ENCODE measurements at regions not wholly inside any gene's neighbourhood (a gene's known extent, or its start where the extent isn't known, plus 50 kb on each side); places are given as distances from the start of the nearest gene placed in this dataset.

DNA sequence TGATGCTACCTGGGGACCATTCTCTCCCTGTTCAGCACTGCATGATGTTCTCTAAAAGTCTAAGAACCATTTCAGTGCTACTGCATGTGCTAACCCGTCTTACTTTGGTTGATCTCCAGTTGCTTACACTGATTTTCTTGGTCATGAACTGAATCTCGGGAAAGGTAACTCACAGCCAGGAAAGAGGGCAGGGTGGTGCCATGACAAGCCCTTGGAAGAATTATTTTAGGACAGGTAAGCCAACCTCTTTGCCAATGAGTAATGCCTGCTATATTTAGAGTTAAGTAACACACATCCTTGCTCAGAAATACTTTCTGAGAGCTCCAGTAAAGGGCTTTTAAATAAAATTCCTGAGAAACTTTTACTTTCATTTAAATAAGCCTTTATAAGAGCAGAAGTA, 126.7 kb downstream of the ARL4A start:
- Mint-ChIP-seq H3K4me1 (no peaks in the 10 kb centered on the region), H3K36me3 (ENCODE audit: low read depth) (no peaks in the 10 kb centered on the region), H3K27me3 (no peaks in the 10 kb centered on the region), H3K4me3 (no peak overlapping the region), H3K9me3 (ENCODE audit: low read depth) (no peaks in the 10 kb centered on the region), H3K27ac (no peak overlapping the region)
- ChIA-PET CTCF (no interaction called here), POLR2A (no interaction called here)
- intact Hi-C loops (cut with DNase I, micrococcal nuclease): no loop called here
- DNase-seq: no peak
- ATAC-seq: no peak

DNA sequence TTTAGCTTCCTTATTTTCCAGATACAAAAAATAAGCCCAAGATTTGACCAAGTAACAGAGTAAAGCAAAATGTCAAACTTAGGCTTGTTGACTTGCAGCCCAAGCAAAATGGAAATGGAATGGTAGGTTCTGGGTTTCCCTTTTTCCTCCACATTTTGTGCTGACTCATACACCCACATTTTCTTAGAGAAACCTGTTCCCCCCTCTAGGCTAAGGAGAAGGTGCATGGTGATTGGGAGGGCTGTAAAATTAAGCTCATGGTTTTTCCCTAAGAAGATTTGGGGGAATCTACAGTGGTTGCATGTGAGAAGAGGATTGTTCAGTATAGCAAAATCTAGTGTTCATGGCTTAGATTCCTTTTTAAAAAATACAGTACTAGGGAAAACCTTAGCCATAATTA, 127.4 kb downstream of the ARL4A start:
- Mint-ChIP-seq H3K4me1 (no peaks in the 10 kb centered on the region), H3K27ac (no peak overlapping the region), H3K27me3 (no peaks in the 10 kb centered on the region), H3K36me3 (ENCODE audit: low read depth) (no peaks in the 10 kb centered on the region), H3K4me3 (no peak overlapping the region), H3K9me3 (ENCODE audit: low read depth) (no peaks in the 10 kb centered on the region)
- CTCF ChIA-PET: no interaction called here
- intact Hi-C loops (cut with DNase I, micrococcal nuclease): no loop called here
- POLR2A ChIA-PET: no interaction called here
- ATAC-seq (no peak), DNase-seq (no peak)

DNA sequence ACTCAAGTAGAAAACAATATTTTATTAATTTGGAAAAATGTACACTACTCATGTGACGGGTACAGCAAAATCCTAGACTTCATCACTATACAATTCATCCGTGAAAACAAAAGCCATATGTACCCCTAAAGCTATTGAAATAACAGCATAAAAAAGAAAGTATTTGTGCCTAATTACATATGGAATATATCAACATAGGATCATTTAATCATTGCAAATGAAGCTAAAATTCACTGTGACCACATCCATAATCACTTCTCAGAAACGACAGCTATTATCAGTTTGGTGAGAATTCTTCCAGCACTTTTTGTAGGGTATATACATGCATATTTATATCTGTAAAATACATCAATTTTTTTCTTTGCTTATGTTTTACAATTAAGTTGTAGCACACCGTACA, 128.0 kb downstream of the ARL4A start:
- Mint-ChIP-seq H3K36me3 (ENCODE audit: low read depth) (no peaks in the 10 kb centered on the region), H3K27me3 (no peaks in the 10 kb centered on the region), H3K4me3 (no peak overlapping the region), H3K4me1 (no peaks in the 10 kb centered on the region), H3K27ac (no peak overlapping the region), H3K9me3 (ENCODE audit: low read depth) (no peaks in the 10 kb centered on the region)
- intact Hi-C loops (cut with DNase I, micrococcal nuclease): no loop called here
- DNase-seq: no peak
- ChIA-PET POLR2A (no interaction called here), CTCF (no interaction called here)
- no peak for ATAC-seq

DNA sequence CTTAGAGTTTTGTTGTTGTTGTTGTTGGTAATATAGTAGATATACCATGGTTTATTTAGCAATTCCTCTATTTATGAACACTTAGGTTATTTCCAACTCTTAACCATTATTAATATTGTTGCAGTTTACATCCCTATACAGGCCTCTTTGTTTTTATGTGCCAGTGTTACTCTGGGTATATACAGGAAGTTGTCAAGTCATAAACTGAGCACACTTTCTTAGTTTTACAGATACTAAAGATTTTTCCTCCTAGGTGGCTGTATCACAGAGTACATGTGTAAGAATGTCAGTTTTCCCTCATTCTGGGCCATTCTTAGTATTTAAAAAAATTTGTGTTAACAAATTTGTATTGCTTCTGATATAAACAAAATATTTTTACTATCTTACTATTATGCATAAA, 128.4 kb downstream of the ARL4A start:
- Mint-ChIP-seq H3K4me3 (no peak overlapping the region), H3K27me3 (no peaks in the 10 kb centered on the region), H3K36me3 (ENCODE audit: low read depth) (no peaks in the 10 kb centered on the region), H3K4me1 (no peaks in the 10 kb centered on the region), H3K9me3 (ENCODE audit: low read depth) (no peaks in the 10 kb centered on the region), H3K27ac (no peak overlapping the region)
- no peak for ATAC-seq
- CTCF ChIA-PET: no interaction called here
- no peak for DNase-seq
- POLR2A ChIA-PET: no interaction called here
- intact Hi-C loops (cut with DNase I, micrococcal nuclease): no loop called here

DNA sequence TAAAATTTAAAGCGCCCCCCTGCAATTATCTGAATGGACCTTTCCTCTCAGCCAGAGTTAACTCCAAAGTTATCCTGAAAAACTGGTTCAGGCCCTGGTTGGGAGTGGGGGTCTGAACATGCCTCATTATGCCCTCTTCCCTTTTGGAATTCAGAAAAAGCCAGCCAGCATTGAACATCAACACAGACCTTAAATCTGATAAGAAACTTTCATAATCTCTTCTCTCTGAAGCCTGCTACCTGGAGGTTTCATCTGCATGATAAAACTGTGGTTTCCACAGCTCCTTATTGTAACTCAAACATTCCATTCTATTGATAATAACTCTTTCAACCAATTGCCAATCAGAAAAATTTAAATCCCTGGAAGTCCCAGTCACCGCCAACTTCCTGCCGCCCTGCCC, 133.3 kb downstream of the ARL4A start:
- Mint-ChIP-seq H3K36me3 (ENCODE audit: low read depth) (no peaks in the 10 kb centered on the region), H3K27me3 (no peaks in the 10 kb centered on the region), H3K27ac (no peak overlapping the region), H3K4me3 (no peak overlapping the region), H3K4me1 (no peaks in the 10 kb centered on the region), H3K9me3 (ENCODE audit: low read depth) (no peaks in the 10 kb centered on the region)
- DNase-seq: no peak
- ChIA-PET CTCF (no interaction called here), POLR2A (no interaction called here)
- no peak for ATAC-seq
- intact Hi-C loops (cut with DNase I, micrococcal nuclease): no loop called here

DNA sequence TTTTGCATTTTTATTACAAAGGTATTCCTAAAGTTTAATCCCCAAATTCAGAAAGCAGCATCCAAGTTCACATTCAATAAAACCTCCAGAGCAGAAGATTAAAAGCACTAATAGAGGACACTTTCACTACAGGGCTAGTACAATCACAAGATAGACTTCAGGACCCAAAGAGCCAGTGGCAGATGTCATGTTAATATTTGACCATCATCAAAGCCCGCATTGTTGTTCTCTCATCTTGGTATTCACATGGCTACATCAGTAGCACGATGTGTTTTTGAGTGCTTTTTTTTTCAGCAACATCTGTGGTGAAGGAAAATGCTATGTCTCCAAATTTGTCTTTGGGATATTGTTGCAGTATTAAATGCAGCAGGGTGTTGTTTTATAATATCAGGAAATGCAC, 134.3 kb downstream of the ARL4A start:
- no peaks in the 10 kb centered on the region for H3K27me3 Mint-ChIP-seq
- ATAC-seq (no peak), DNase-seq (no peak)
- ChIA-PET POLR2A (no interaction called here), CTCF (no interaction called here)
- no peaks in the 10 kb centered on the region for H3K4me1 Mint-ChIP-seq
- no peaks in the 10 kb centered on the region for H3K36me3 Mint-ChIP-seq (ENCODE audit: low read depth)
- no peak overlapping the region for H3K4me3 Mint-ChIP-seq
- intact Hi-C loops (cut with DNase I, micrococcal nuclease): no loop called here
- no peak overlapping the region for H3K27ac Mint-ChIP-seq
- no peaks in the 10 kb centered on the region for H3K9me3 Mint-ChIP-seq (ENCODE audit: low read depth)

DNA sequence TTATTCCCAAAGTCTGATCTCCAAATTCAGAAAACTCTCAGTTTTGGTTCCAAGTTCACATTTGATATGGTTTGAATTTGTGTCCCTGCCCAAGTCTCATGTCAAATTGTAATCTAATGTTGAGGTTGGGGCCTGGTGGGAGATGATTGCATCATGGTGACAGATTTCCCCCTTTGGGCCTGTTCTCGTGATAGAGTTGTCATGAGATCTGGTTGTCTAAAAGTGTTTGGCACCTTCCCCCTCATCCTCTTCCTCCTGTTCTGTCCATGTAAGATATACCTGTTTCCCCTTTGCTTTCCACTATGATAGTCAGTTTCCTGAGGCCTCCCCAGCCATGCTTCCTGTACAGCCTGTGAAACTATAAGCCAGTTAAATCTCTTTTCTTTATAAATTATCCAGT, 138.6 kb downstream of the ARL4A start:
- DNase-seq: no peak
- CTCF ChIA-PET: no interaction called here
- intact Hi-C loops (cut with DNase I, micrococcal nuclease): no loop called here
- Mint-ChIP-seq H3K4me3 (no peak overlapping the region), H3K27ac (no peak overlapping the region), H3K9me3 (ENCODE audit: low read depth) (no peaks in the 10 kb centered on the region), H3K36me3 (ENCODE audit: low read depth) (no peaks in the 10 kb centered on the region), H3K27me3 (no peaks in the 10 kb centered on the region), H3K4me1 (no peaks in the 10 kb centered on the region)
- POLR2A ChIA-PET: no interaction called here
- no peak for ATAC-seq

DNA sequence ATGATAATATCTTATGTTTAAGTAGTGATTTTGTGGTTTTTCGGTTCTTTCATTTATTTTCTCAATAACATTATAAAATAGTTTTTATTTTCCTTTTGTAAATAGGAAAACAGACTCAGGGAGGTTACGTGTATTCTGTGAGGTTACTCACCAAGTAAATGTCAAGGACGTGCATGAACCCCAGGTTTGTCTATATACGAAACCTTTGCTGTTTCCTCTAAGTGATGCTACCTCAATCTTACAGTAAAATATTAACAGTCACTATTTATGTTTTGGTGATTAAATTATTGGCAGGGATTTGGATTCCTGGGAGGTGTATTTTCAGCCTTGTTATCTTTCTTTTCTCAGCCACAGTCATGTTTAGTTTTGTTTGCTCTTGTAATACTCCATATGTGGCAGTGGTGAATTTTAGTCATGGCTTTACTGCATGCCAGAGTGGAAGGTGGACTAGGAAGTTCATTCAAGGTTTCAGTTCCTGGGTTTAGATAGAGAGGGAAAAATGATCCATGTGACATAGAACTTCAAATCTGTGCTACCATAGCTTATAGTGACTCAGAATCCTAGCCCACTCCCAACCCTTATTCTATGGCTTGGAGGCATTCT, 139.9 kb downstream of the ARL4A start:
- Mint-ChIP-seq H3K4me3 (no peak overlapping the region), H3K4me1 (no peaks in the 10 kb centered on the region), H3K27ac (no peak overlapping the region), H3K27me3 (peaks cover under 1% of the 10 kb centered on the region), H3K9me3 (ENCODE audit: low read depth) (no peaks in the 10 kb centered on the region), H3K36me3 (ENCODE audit: low read depth) (no peaks in the 10 kb centered on the region)
- ATAC-seq: no peak
- CTCF ChIA-PET: no interaction called here
- POLR2A ChIA-PET: no interaction called here
- intact Hi-C loops (cut with DNase I, micrococcal nuclease): no loop called here
- no peak for DNase-seq

DNA sequence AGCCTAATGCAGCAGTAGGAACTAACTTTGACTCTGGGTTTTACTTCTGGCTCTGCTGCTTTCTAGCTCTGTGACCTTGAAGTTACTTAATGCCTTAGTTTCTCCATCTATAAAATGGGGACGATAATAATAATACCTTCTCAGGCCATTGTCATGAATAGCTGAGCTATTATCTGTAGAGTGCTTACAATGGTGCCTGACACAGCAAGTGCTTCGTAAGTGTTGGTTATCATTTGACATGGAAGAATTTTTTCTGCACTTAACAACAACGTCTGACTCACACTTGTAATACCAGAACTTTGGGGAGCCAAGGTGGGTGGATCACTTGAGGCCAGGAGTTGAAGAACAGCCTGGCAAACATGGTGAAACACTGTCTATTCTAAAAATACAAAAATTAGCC, 140.5 kb downstream of the ARL4A start:
- intact Hi-C loops (cut with DNase I, micrococcal nuclease): no loop called here
- H3K36me3 Mint-ChIP-seq (ENCODE audit: low read depth): no peaks in the 10 kb centered on the region
- no peak for ATAC-seq

DNA sequence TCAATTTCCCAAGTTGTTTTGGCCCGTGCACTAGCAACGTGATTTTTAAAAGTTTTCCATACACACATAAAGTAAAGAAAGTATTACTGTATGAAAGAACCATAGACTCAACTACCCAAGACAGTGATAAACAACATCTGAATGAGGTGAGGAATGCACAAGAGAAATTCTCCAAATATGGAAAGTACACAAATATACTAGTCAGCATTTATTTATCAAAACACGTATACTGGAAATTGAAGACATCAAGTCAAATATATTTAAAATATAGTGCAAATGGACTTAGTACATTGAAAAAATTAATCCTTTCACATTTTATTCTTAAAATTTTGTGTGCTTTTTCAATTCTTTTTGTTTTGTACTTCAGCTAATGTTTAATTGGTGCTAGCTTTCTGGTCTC, 143.6 kb downstream of the ARL4A start:
- ATAC-seq (no peak), DNase-seq (no peak)
- Mint-ChIP-seq H3K36me3 (ENCODE audit: low read depth) (no peaks in the 10 kb centered on the region), H3K4me3 (no peak overlapping the region), H3K9me3 (ENCODE audit: low read depth) (peaks cover 9% of the 10 kb centered on the region), H3K4me1 (no peaks in the 10 kb centered on the region), H3K27me3 (peaks cover 2% of the 10 kb centered on the region), H3K27ac (no peak overlapping the region)
- CTCF ChIA-PET: no interaction called here
- POLR2A ChIA-PET: no interaction called here
- intact Hi-C loops (cut with DNase I, micrococcal nuclease): no loop called here

More for the DNA sequence above, 140.5 kb downstream of the ARL4A start:
- ChIA-PET CTCF (no interaction called here), POLR2A (no interaction called here)
- no peaks in the 10 kb centered on the region for H3K4me1 Mint-ChIP-seq
- H3K9me3 Mint-ChIP-seq (ENCODE audit: low read depth): no peaks in the 10 kb centered on the region
- H3K4me3 Mint-ChIP-seq: no peak overlapping the region
- H3K27me3 Mint-ChIP-seq: peaks cover 2% of the 10 kb centered on the region
- DNase-seq: no peak
- no peak overlapping the region for H3K27ac Mint-ChIP-seq

DNA sequence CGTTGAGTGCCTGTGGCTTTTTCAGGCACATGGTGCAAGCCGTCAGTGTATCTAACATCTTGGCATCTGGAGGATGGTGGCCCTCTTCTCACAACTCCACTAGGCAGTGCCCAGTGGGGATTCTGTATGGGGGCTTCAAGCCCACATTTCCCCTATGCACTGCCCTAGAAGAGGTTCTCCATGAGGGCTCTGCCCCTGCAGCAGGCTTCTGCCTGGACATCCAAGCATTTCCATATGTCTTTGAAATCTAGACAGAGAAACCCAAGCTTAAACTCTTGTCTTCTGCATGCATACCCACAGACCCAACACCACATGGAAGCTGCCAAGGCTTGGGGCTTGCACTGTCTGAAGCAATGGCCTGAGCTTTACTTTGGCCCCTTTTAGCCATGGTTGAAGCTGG, 146.4 kb downstream of the ARL4A start:
- no peak for ATAC-seq
- Mint-ChIP-seq H3K27me3 (peaks cover 2% of the 10 kb centered on the region), H3K9me3 (ENCODE audit: low read depth) (peaks cover 9% of the 10 kb centered on the region), H3K4me3 (no peak overlapping the region), H3K4me1 (no peaks in the 10 kb centered on the region), H3K27ac (no peak overlapping the region), H3K36me3 (ENCODE audit: low read depth) (no peaks in the 10 kb centered on the region)
- POLR2A ChIA-PET: no interaction called here
- CTCF ChIA-PET: no interaction called here
- DNase-seq: no peak
- intact Hi-C loops (cut with DNase I, micrococcal nuclease): no loop called here

DNA sequence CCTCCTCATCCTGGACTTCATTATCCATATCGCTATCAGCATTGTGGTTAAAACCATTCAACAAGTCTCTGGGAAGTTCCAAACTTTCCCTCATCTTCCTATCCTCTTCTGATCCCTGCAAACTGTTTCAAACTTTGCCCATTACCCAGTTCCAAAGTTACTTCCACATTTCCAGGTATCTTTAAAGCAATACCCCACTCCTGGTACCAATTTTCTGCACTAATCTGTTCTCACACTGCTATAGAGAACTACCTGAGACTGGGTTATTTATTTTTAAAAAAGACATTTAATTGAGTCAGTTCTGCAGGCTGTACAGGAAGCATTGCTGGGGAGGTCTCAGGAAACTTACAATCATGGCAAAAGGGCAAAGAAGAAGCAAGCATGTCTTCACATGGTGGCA, 147.3 kb downstream of the ARL4A start:
- intact Hi-C loops (cut with DNase I, micrococcal nuclease): no loop called here
- Mint-ChIP-seq H3K4me3 (no peak overlapping the region), H3K27ac (no peak overlapping the region), H3K27me3 (peaks cover 2% of the 10 kb centered on the region), H3K4me1 (no peaks in the 10 kb centered on the region), H3K36me3 (ENCODE audit: low read depth) (no peaks in the 10 kb centered on the region), H3K9me3 (ENCODE audit: low read depth) (peaks cover 9% of the 10 kb centered on the region)
- POLR2A ChIA-PET: no interaction called here
- CTCF ChIA-PET: no interaction called here
- no peak for DNase-seq
- ATAC-seq: no peak

DNA sequence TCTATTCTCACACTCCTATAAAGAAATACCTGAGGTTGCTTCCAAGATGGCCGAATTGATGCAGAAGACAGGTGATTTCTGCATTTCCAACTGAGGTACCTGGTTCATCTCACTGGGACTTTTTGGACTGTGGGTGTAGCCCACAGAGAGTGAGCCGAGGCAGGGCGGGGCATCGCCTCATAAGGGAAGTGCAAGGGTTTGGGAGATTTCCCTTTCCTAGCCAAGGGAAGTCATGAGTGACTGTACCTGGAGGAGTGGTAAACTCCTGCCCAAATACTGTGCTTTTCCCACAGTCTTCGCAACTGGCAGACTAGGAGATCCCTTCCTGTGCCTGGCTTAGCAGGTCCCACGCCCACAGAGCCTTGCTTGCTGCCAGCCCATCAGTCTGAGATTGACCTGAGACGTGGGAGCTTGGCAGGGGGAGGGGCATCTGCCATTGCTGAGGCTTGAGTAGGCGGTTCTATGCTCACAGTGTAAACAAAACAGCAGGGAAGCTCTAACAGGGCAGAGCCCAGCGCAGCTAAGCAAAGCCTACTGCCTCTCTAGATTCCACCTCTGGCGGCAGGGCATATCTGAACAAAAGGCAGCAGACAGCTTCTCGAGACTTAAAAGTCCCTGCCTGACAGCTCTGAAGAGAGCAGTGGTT, 152.2 kb downstream of the ARL4A start:
- ChIA-PET POLR2A (no interaction called here), CTCF (no interaction called here)
- Mint-ChIP-seq H3K36me3 (ENCODE audit: low read depth) (no peaks in the 10 kb centered on the region), H3K9me3 (ENCODE audit: low read depth) (peaks cover 11% of the 10 kb centered on the region), H3K27ac (no peak overlapping the region), H3K4me1 (no peaks in the 10 kb centered on the region), H3K4me3 (no peak overlapping the region), H3K27me3 (no peaks in the 10 kb centered on the region)
- intact Hi-C loops (cut with DNase I, micrococcal nuclease): no loop called here
- ATAC-seq (no peak), DNase-seq (no peak)
